Neural cell (in vitro differentiated cells): ENCODE measurements at regions not wholly inside any gene's neighbourhood (a gene's known extent, or its start where the extent isn't known, plus 50 kb on each side); places are given as distances from the start of the nearest gene placed in this dataset.

ENCODE experiments used
- CTCF ChIP-seq: fragments of 450-650 bp; IDR thresholded peaks from 2 replicates; pipeline ENCODE4 v1.5.1; 2014; ENCODE audit warnings: antibody characterized with exemption, mild to moderate bottlenecking, moderate library complexity; ENCODE audit not compliant: poor library complexity, severe bottlenecking
- EZH2 ChIP-seq: fragments of 200-600, 300-800 bp; shearing (Covaris generic), sonication (generic); IDR thresholded peaks from 2 replicates; pipeline ENCODE4 v1.6.1; 2014; ENCODE audit warnings: antibody characterized with exemption, low read length, borderline replicate concordance, mild to moderate bottlenecking; ENCODE audit not compliant: insufficient read depth, poor library complexity, severe bottlenecking
- POLR2AphosphoS5 ChIP-seq: IDR thresholded peaks from 2 replicates; pipeline ENCODE4 v1.6.1; 2012
- RAD21 ChIP-seq: fragments of 450-650 bp; conservative IDR thresholded peaks from 2 replicates; pipeline ENCODE4 v1.6.1; 2014; ENCODE audit warnings: antibody characterized with exemption, mild to moderate bottlenecking, moderate library complexity
- SMC3 ChIP-seq: fragments of 450-650 bp; conservative IDR thresholded peaks from 2 replicates; pipeline ENCODE4 v1.6.1; 2014; ENCODE audit warnings: antibody characterized with exemption, mild to moderate bottlenecking, moderate library complexity; ENCODE audit not compliant: poor library complexity
- TAF1 ChIP-seq: IDR thresholded peaks from 2 replicates; pipeline ENCODE4 v1.6.1; 2012; ENCODE audit warnings: low read depth

GRCh38 chr18:8970843-8971242 is 131.7 kb upstream of the NDUFV2 start:
- TF ChIP-seq CTCF: no peak
- no peak for TF ChIP-seq SMC3
- TF ChIP-seq RAD21: no peak
- TF ChIP-seq EZH2: no peak
- no peak for TF ChIP-seq POLR2AphosphoS5
- TF ChIP-seq TAF1: no peak
